ENCODE measurements at regions not wholly inside any gene's neighbourhood (a gene's known extent, or its start where the extent isn't known, plus 50 kb on each side); places are given as distances from the start of the nearest gene placed in this dataset.

DNA sequence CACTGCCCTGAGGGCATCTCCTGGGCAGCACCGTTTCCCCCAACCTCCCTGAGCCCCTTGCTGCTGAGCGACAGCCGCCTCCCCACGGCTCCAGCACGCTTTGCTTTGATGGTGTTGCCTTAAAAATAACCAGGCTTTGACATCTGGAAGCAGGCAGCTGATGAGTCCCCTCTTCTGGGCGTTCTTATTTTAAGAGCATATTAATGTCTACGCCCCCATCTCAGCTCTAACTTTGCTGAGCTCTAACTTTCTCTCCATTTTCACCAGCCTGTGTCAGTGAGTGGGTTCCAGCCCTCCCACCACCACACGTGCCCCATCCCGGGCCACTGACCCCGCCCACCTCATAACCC is 70.2 kb downstream of the ADRA2C start:
- CTCF ChIA-PET = interaction anchor here (0.8 to 2.8 kb wide), 2 partner anchors 44 to 71 kb away, joined by 3 to 12 read pairs; partner anchors contain the start of gene ADRA2C
- no peaks in the 10 kb centered on the region for H3K9me2 ChIP-seq
- peaks cover 0 to 17% of the 10 kb centered on the region in 2 experiments; a peak in 1 of 4 replicates for H3K4me1 ChIP-seq (ENCODE audit: control insufficient read depth in 1 of 2, insufficient read depth in 2 of 2, low read depth in 1 of 2, low read length in 1 of 2)
- H2AFZ ChIP-seq (ENCODE audit: low read depth) = no peak overlapping the region
- H3K79me2 ChIP-seq (ENCODE audit: insufficient read depth) = no peaks in the 10 kb centered on the region
- WGBS (ENCODE audit: low lambda C conversion rate) = 46% methylated on average over 7 of the region's 10 CpGs
- no peak for DNase-seq
- POLR2A ChIA-PET = no interaction called here
- H3K27me3 ChIP-seq (ENCODE audit: insufficient read depth) = no peaks in the 10 kb centered on the region
- no peak overlapping the region for H3K4me3 ChIP-seq (ENCODE audit: low read depth in 2 of 2, low read length in 1 of 2)
- TF ChIP-seq RFX5 (IDR thresholded peaks at IDR 0.05; ENCODE audit: low read length) = no peak
- TF ChIP-seq, protein P1, sequence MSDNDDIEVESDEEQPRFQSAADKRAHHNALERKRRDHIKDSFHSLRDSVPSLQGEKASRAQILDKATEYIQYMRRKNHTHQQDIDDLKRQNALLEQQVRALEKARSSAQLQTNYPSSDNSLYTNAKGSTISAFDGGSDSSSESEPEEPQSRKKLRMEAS (IDR thresholded peaks at IDR 0.05; ENCODE audit: low read depth) = no peak
- no peak for TF ChIP-seq FOXM1 (IDR thresholded peaks at IDR 0.05; ENCODE audit: low read depth)
- TF ChIP-seq, protein P2, sequence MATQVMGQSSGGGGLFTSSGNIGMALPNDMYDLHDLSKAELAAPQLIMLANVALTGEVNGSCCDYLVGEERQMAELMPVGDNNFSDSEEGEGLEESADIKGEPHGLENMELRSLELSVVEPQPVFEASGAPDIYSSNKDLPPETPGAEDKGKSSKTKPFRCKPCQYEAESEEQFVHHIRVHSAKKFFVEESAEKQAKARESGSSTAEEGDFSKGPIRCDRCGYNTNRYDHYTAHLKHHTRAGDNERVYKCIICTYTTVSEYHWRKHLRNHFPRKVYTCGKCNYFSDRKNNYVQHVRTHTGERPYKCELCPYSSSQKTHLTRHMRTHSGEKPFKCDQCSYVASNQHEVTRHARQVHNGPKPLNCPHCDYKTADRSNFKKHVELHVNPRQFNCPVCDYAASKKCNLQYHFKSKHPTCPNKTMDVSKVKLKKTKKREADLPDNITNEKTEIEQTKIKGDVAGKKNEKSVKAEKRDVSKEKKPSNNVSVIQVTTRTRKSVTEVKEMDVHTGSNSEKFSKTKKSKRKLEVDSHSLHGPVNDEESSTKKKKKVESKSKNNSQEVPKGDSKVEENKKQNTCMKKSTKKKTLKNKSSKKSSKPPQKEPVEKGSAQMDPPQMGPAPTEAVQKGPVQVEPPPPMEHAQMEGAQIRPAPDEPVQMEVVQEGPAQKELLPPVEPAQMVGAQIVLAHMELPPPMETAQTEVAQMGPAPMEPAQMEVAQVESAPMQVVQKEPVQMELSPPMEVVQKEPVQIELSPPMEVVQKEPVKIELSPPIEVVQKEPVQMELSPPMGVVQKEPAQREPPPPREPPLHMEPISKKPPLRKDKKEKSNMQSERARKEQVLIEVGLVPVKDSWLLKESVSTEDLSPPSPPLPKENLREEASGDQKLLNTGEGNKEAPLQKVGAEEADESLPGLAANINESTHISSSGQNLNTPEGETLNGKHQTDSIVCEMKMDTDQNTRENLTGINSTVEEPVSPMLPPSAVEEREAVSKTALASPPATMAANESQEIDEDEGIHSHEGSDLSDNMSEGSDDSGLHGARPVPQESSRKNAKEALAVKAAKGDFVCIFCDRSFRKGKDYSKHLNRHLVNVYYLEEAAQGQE (IDR thresholded peaks at IDR 0.05; ENCODE audit: low read depth, low read length) = no peak
- TF ChIP-seq PBX3 (IDR thresholded peaks at IDR 0.05) = no peak
- no peak for TF ChIP-seq USF1 (IDR thresholded peaks at IDR 0.05; ENCODE audit: borderline replicate concordance, low read depth)
- no peak for TF ChIP-seq MXI1 (IDR thresholded peaks at IDR 0.05; ENCODE audit: low read depth, low read length)
- no peak for TF ChIP-seq CHD2 (IDR thresholded peaks at IDR 0.05; ENCODE audit: low read length, partially characterized antibody)
- TF ChIP-seq GABPA (IDR thresholded peaks at IDR 0.05; ENCODE audit: low read depth) = no peak
- TF ChIP-seq MEF2A (IDR thresholded peaks at IDR 0.05; ENCODE audit: borderline replicate concordance, low read depth) = no peak
- TF ChIP-seq, protein P3, sequence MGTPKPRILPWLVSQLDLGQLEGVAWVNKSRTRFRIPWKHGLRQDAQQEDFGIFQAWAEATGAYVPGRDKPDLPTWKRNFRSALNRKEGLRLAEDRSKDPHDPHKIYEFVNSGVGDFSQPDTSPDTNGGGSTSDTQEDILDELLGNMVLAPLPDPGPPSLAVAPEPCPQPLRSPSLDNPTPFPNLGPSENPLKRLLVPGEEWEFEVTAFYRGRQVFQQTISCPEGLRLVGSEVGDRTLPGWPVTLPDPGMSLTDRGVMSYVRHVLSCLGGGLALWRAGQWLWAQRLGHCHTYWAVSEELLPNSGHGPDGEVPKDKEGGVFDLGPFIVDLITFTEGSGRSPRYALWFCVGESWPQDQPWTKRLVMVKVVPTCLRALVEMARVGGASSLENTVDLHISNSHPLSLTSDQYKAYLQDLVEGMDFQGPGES (IDR thresholded peaks at IDR 0.05; ENCODE audit: low read depth, low read length) = no peak
- TF ChIP-seq YY1 (IDR thresholded peaks at IDR 0.05; ENCODE audit: low read depth) = no peak
- TF ChIP-seq GATA2 (CRISPR knock-in tag; IDR thresholded peaks at IDR 0.05) = no peak
- TF ChIP-seq ELF1 (IDR thresholded peaks at IDR 0.05) = no peak
- TF ChIP-seq POLR2AphosphoS5 (IDR thresholded peaks at IDR 0.05; ENCODE audit: low read depth, low read length) = no peak
- no peaks in the 10 kb centered on the region for H3K36me3 ChIP-seq (replicated peaks in 1 of 2; ENCODE audit: control insufficient read depth in 1 of 2, insufficient read depth in 2 of 2, low read length in 1 of 2)
- no peaks in the 10 kb centered on the region for H4K20me1 ChIP-seq (ENCODE audit: insufficient read depth)
- H3K27ac ChIP-seq (ENCODE audit: low read depth in 2 of 2, low read length in 1 of 2) = no peak overlapping the region
- H3K4me2 ChIP-seq = no peak overlapping the region
- no peaks in the 10 kb centered on the region for H3F3A ChIP-seq (replicated peaks; ENCODE audit: insufficient read depth)
- no peak overlapping the region for H3K9ac ChIP-seq
- H3K9me3 ChIP-seq = no peaks in the 10 kb centered on the region
